AG04449 (cell line): ENCODE measurements at regions not wholly inside any gene's neighbourhood (a gene's known extent, or its start where the extent isn't known, plus 50 kb on each side); places are given as distances from the start of the nearest gene placed in this dataset.
"Not testable (repeated sequence)": the region's sequence is repeated elsewhere in the genome, so short reads cannot be mapped to it uniquely, and the experiment has no call there.

Experiments used
- CTCF ChIA-PET: fragments of 350-600 bp; formaldehyde crosslinking; extraction: SDS; loops from one replicate; lab custom pipeline; 2021; ENCODE audit warnings: antibody characterized with exemption; lab: Yijun Ruan, JAX
- POLR2A ChIA-PET: fragments of 400-600, 350-600 bp; formaldehyde crosslinking; extraction: SDS; loops from one replicate; lab custom pipeline; 2020; ENCODE audit warnings: antibody characterized with exemption, inconsistent platforms; lab: Yijun Ruan, JAX
- DNase-seq: peaks from one replicate; pipeline ENCODE4 v3.0.0-alpha.2; 2010; ENCODE audit warnings: low read depth, low spot score
- H3K4me3 ChIP-seq: 2 replicates; pipeline ENCODE4 v1.5.1; 2011; ENCODE audit warnings: low read depth, mild to moderate bottlenecking, control low read depth, low read length
- TF ChIP-seq, protein P1 (sequence below): IDR thresholded peaks from one replicate; pipeline ENCODE4 v1.5.1; 2011; ENCODE audit warnings: mild to moderate bottlenecking, moderate library complexity, low read length, control low read depth, inconsistent platforms; ENCODE audit not compliant: insufficient read depth; ENCODE audit errors: missing control alignments

DNA sequence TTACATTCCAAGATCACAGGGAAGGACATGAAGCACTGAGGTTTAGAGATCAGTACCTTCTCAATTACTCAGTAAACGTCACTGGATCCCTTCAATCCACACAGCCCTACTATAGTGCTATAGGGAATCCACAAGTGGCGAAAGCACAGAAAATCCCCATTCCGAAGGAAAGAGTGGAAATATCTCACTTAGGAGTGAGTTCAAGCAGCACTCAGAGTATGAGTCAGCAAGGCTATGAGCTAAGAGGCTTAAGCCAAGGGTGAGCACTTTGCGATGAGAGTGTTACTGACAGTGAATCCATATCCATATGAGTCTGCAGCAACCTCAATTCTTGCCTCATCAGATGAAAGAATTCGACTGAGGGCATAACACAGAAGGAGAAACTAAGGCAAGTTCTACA lies 165.1 kb downstream of the VSIG4 start:
- no peak overlapping the region for H3K4me3 ChIP-seq
- ChIA-PET CTCF (no interaction called here), POLR2A (no interaction called here)
- DNase-seq: no peak
- TF ChIP-seq, protein P1, sequence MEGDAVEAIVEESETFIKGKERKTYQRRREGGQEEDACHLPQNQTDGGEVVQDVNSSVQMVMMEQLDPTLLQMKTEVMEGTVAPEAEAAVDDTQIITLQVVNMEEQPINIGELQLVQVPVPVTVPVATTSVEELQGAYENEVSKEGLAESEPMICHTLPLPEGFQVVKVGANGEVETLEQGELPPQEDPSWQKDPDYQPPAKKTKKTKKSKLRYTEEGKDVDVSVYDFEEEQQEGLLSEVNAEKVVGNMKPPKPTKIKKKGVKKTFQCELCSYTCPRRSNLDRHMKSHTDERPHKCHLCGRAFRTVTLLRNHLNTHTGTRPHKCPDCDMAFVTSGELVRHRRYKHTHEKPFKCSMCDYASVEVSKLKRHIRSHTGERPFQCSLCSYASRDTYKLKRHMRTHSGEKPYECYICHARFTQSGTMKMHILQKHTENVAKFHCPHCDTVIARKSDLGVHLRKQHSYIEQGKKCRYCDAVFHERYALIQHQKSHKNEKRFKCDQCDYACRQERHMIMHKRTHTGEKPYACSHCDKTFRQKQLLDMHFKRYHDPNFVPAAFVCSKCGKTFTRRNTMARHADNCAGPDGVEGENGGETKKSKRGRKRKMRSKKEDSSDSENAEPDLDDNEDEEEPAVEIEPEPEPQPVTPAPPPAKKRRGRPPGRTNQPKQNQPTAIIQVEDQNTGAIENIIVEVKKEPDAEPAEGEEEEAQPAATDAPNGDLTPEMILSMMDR: no peak

DNA sequence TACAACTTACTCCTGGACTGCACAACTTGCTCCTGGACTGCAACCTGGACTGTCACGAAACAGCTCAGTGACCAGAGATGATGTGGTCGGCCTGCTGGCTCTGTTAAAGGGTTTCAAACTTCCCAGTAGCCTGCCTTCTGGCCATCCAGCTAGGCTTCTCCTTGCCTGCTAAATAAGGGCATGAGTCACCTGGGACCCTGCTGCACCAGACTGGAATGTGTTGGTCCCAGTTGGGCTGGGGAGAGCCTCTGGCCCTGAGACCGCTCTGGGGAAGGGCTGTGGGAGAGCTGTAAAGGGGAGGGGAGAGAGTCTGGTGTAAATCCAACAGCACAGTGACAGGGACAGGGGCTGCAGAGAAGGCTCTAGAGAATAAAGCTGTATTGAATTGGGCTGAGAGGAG lies 165.8 kb downstream of the VSIG4 start:
- POLR2A ChIA-PET: no interaction called here

DNA sequence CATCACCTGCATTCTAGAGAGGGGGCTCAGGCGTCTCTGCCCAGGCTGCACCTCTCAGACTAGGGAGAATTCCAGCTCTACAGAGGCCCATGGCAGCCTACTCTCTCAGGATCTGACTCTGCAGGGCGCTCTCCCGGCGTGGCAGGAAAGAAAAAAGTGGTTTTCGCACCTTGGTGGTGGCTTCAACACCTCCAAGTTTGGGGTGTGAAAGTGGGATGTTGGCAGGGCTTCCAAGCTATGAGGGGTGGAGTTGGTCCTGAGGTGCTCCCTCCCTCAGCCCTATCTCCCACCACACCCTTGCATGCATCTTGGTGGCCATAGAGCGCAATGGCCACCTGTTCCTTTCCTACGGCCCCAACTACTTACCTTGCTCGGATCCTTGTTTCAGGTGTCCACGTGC lies 166.5 kb downstream of the VSIG4 start:
- ChIA-PET POLR2A (no interaction called here), CTCF (no interaction called here)
- no peak for DNase-seq
- TF ChIP-seq, protein P1: no peak
- H3K4me3 ChIP-seq: no peak overlapping the region

More for the DNA sequence above, 165.8 kb downstream of the VSIG4 start:
- TF ChIP-seq, protein P1: no peak
- no peak overlapping the region for H3K4me3 ChIP-seq
- DNase-seq: no peak
- CTCF ChIA-PET: no interaction called here

DNA sequence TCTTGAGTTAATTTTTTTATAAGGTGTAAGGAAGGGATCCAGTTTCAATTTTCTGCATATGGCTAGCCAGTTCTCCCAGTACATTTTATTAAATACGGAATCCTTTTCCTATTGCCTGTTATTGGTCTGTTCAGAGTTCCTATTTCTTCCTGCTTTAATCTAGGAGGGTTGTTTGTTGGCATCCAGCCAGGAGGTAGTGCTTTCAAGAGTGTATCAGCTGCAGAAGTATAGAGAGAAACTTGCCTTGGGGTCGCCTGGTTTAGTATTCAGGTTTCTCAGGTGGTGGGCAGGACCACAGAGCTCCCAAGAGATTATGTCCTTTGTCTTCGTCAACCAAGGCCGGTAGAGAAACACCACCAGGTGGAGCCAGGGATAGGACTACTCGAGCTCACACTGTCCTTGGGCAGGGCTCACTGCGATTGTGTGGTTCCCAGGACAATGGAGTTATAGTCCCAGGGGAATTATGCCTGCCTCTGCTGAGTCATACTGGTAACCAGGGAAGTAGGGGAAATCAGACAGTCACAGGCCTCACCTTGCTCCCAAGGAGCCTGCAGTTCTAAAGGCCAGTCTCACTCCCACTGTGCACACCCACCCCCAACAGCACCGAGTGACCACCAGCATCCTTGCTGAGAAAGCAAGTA lies 168.1 kb downstream of the VSIG4 start:
- TF ChIP-seq, protein P1: no peak
- ChIA-PET CTCF (no interaction called here), POLR2A (no interaction called here)
- no peak overlapping the region for H3K4me3 ChIP-seq
- no peak for DNase-seq

DNA sequence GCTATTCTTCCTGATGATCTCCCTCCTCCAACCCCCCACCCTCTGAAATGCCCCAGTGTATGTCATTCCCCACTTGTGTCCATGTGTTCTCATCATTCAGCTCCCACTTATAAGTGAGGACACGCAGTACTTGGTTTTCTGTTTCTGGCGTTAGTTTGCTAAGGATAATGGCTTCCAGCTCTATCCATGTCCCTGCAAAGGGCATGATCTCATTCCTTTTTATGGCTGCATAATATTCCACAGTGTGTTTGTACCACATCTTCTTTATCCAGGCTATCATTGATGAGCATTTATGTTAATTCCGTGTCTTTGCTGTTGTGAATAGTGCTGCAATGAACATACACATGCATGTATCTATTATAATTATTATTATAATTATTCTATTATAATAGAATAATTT lies 169.3 kb downstream of the VSIG4 start:
- CTCF ChIA-PET, H3K4me3 ChIP-seq, POLR2A ChIA-PET, DNase-seq: not testable (repeated sequence)

DNA sequence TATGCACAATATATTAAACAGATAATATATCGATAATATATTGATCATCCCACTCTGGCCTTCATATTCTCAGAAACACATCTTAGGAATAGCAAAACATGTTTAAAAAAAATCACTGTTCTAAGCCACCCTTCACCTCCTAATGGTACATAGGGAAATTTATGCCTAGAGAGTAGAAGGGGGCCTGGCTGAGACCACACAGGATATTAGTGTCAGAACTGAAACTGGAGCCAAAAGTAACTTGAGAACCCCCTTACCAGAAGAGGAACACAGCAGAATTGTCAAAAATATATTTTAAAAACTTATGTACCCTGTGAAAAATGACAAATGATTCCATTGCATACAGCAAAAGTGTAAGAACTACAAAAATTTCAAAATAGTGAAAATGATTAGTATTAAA lies 173.1 kb downstream of the VSIG4 start:
- DNase-seq: no peak
- no peak overlapping the region for H3K4me3 ChIP-seq
- ChIA-PET POLR2A (no interaction called here), CTCF (no interaction called here)
- TF ChIP-seq, protein P1: no peak

DNA sequence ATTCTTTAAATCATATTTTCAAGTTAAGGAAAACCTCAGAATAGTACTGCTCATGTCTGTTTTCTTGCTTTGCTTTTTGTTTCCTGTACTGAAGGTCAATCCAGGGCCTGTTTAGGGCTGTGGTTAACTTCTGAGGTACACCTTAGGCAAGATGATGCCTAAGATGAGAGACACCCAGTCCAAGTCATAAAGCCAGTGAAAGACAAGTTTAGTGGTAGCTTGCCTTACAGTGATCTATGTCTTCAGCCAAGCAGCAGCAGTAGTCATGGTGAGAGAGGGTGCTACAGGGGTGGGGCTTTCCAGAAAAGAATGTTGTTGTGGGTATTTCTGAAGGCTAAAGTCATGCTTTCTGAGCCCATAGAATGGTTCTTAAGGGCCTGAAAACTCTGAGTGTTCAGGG lies 173.7 kb downstream of the VSIG4 start:
- TF ChIP-seq, protein P1: no peak
- POLR2A ChIA-PET: no interaction called here
- no peak overlapping the region for H3K4me3 ChIP-seq
- DNase-seq: no peak
- CTCF ChIA-PET: no interaction called here
